OCI-LY1 (cell line): ENCODE measurements at regions not wholly inside any gene's neighbourhood (a gene's known extent, or its start where the extent isn't known, plus 50 kb on each side); places are given as distances from the start of the nearest gene placed in this dataset.

Source experiments
- EZH2 ChIP-seq: fragments of 200-600 bp; sonication (generic), shearing (Covaris generic); IDR thresholded peaks from 2 replicates; pipeline ENCODE4 v1.8.0; 2017; ENCODE audit warnings: borderline replicate concordance, mixed run types, mild to moderate bottlenecking, antibody characterized with exemption, low read length, moderate library complexity, mixed read lengths
- TF ChIP-seq, protein P1 (sequence below): fragments of 200-600 bp; sonication (generic), shearing (Covaris generic); IDR thresholded peaks from 2 replicates; pipeline ENCODE4 v1.5.1; 2017; ENCODE audit warnings: mild to moderate bottlenecking, antibody characterized with exemption, low read length, moderate library complexity, mixed read lengths

DNA sequence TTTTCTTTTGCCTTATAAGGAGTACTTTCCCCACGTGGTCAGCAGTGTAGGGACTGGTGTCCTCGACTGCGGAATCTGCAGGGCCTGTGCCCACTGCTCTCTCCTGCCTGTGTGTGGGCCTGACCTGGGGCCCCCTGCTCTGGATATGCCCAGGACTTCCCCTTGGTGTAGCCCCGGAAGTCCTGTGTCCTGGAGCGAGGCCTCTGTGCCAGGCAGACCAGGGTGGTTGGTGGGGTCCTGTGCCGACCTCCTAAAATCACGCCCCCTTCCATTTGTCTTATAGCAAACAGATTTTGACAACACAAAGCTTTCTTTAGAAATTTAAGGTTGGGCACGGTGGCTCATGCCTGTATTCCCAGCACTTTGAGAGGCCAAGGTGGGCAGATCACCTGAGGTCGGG is 64.2 kb downstream of the DLL1 start:
- TF ChIP-seq, protein P1, sequence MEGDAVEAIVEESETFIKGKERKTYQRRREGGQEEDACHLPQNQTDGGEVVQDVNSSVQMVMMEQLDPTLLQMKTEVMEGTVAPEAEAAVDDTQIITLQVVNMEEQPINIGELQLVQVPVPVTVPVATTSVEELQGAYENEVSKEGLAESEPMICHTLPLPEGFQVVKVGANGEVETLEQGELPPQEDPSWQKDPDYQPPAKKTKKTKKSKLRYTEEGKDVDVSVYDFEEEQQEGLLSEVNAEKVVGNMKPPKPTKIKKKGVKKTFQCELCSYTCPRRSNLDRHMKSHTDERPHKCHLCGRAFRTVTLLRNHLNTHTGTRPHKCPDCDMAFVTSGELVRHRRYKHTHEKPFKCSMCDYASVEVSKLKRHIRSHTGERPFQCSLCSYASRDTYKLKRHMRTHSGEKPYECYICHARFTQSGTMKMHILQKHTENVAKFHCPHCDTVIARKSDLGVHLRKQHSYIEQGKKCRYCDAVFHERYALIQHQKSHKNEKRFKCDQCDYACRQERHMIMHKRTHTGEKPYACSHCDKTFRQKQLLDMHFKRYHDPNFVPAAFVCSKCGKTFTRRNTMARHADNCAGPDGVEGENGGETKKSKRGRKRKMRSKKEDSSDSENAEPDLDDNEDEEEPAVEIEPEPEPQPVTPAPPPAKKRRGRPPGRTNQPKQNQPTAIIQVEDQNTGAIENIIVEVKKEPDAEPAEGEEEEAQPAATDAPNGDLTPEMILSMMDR = no peak
- TF ChIP-seq EZH2 = no peak
